SK-N-SH treated with all-trans-retinoic acid at 6 μM for 48 hours (cell line): ENCODE measurements at regions not wholly inside any gene's neighbourhood (a gene's known extent, or its start where the extent isn't known, plus 50 kb on each side); places are given as distances from the start of the nearest gene placed in this dataset.

Experiments used
- CSDC2 ChIP-seq: fragments of 250-450 bp; sonication (Bioruptor Pico); IDR thresholded peaks from 2 replicates; pipeline ENCODE4 v1.5.0; 2020; ENCODE audit warnings: mild to moderate bottlenecking, moderate library complexity
- OSR1 ChIP-seq: fragments of 250-450 bp; sonication (Bioruptor Pico); IDR thresholded peaks from 2 replicates; pipeline ENCODE4 v1.8.0; 2022; ENCODE audit warnings: moderate library complexity, mild to moderate bottlenecking, inconsistent platforms
- RARB ChIP-seq: fragments of 250-450 bp; sonication (Bioruptor Pico); IDR thresholded peaks from 2 replicates; pipeline ENCODE4 v1.8.0; 2021; ENCODE audit warnings: mild to moderate bottlenecking, moderate library complexity
- SNAI2 ChIP-seq: fragments of 250-450 bp; sonication (Bioruptor Pico); IDR thresholded peaks from 2 replicates; pipeline ENCODE4 v1.5.0; 2020; ENCODE audit warnings: mild to moderate bottlenecking, moderate library complexity
- TF ChIP-seq, protein P1 (sequence below): fragments of 250-450 bp; sonication (Bioruptor Pico); IDR thresholded peaks from 2 replicates; pipeline ENCODE4 v1.5.1; 2021; ENCODE audit warnings: mild to moderate bottlenecking, moderate library complexity

- TF ChIP-seq CSDC2 (CRISPR knock-in tag) (no peak), OSR1 (CRISPR knock-in tag) (no peak), SNAI2 (CRISPR knock-in tag) (no peak), RARB (CRISPR knock-in tag) (no peak)
- TF ChIP-seq, protein P1, sequence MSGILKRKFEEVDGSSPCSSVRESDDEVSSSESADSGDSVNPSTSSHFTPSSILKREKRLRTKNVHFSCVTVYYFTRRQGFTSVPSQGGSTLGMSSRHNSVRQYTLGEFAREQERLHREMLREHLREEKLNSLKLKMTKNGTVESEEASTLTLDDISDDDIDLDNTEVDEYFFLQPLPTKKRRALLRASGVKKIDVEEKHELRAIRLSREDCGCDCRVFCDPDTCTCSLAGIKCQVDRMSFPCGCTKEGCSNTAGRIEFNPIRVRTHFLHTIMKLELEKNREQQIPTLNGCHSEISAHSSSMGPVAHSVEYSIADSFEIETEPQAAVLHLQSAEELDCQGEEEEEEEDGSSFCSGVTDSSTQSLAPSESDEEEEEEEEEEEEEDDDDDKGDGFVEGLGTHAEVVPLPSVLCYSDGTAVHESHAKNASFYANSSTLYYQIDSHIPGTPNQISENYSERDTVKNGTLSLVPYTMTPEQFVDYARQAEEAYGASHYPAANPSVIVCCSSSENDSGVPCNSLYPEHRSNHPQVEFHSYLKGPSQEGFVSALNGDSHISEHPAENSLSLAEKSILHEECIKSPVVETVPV (CRISPR knock-in tag): no peak
These were observed 141.3 kb upstream of the PMEPA1 start for GRCh38 chr20:57851025-57851682.
